ENCODE measurements at regions not wholly inside any gene's neighbourhood (a gene's known extent, or its start where the extent isn't known, plus 50 kb on each side); places are given as distances from the start of the nearest gene placed in this dataset.

DNA sequence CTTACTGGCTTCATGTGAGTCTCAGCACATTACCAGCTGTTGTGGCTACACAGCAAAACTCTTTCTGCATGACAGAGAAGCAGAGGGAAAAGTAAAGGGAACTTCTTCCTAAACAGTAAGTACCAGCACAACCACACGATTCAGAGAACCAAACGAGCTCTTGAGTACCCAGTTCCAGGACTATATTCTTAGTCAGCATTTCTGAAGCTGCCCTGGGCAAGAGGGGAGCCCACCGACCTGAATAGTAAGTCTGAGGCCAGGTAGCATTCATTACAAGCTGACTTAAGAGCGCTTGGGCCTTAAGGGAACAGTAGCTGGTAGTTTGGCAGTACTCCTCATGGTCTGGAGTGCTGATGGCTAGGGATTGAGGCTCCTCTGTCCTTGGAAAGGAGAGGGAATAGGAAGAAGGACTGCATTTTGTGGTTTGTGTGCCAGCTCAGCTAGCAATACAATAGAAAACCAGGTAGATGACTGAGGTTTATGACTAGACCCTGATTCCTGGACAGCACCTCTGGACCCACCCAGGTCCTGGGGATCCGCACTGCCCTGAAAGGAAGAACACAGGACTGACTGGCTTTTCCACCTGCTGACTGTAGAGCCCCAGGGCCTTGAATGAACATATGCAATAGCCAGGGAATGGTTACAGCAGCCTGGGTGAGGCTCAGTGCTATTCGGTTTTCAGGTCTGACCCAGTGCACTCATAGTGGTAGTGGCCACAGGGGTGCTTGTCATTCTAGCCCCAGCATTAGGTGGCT is 396.8 kb upstream of the PRMT6 start:
- no peak overlapping the region for H3K27ac Mint-ChIP-seq
- no peak overlapping the region for H3K4me3 Mint-ChIP-seq
- no peaks in the 10 kb centered on the region for H3K36me3 Mint-ChIP-seq (ENCODE audit: low read depth)
- ATAC-seq (no peak), DNase-seq (no peak)
- no peaks in the 10 kb centered on the region for H3K4me1 Mint-ChIP-seq
- H3K9me3 Mint-ChIP-seq: peaks cover 11% of the 10 kb centered on the region
- H3K27me3 Mint-ChIP-seq: no peaks in the 10 kb centered on the region

DNA sequence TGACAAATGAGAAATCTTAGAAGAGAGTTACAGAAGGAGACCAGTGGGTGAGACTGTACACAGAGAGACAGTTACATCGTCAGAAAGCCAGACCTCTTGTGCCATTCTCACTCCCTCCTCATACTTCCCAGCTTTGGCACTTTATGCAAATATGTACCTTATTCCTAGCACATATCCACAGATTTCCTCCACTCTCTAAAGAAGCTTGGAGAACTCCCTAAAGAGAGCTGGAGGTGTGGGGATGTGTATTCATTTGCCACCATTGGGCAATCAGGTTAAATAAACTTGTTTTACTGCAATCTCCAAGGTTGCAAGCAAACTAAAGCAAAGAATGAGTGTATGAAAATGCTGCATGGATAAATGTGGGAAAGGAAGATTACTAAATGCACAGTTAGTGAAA is 380.9 kb upstream of the PRMT6 start:
- Mint-ChIP-seq H3K36me3 (ENCODE audit: low read depth) (no peaks in the 10 kb centered on the region), H3K4me3 (no peak overlapping the region), H3K4me1 (no peaks in the 10 kb centered on the region), H3K27me3 (no peaks in the 10 kb centered on the region), H3K27ac (no peak overlapping the region), H3K9me3 (peaks cover 7% of the 10 kb centered on the region)
- ATAC-seq: no peak
- no peak for DNase-seq

DNA sequence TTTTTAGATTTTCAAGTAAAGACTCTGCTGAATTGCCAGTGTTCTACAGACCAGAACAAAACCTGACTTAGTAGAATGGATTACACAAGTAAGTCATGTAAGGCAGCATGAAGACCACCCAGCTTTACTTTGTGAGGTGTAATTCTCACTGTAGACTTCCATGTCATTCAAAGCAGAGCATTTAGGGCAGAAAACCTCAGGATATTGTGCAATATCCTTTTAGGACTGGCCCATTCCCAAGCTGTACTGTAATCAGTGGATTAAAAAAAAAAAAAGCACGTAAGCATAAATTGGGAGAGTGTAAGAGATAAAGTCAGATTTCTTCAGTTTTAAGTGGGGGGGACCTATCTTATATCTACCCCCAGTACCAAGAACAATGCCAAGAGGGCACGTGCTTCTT is 380.5 kb upstream of the PRMT6 start:
- H3K4me1 Mint-ChIP-seq: no peaks in the 10 kb centered on the region
- no peaks in the 10 kb centered on the region for H3K27me3 Mint-ChIP-seq
- H3K9me3 Mint-ChIP-seq: peaks cover 3% of the 10 kb centered on the region
- ATAC-seq (no peak), DNase-seq (no peak)
- H3K36me3 Mint-ChIP-seq (ENCODE audit: low read depth): no peaks in the 10 kb centered on the region
- H3K4me3 Mint-ChIP-seq: no peak overlapping the region
- no peak overlapping the region for H3K27ac Mint-ChIP-seq

DNA sequence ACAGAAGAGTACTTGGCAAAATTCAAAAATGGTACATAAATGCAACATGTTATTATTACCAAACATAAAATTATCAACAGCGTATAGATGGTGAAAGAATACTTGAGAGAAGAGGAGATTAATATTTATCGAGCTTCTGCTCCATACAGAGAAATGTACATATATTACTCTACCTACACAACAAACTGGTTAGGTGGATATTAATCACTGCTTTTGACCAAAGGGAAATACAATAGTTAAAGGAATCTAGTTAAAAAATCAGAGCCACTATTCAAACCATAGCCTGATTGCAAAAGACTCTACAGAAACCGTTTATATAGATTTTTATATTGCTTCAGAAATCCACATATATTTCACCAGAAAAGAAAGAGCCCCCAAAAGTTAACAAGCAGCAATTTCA is 379.3 kb upstream of the PRMT6 start:
- Mint-ChIP-seq H3K27ac (no peak overlapping the region), H3K4me1 (no peaks in the 10 kb centered on the region), H3K36me3 (ENCODE audit: low read depth) (no peaks in the 10 kb centered on the region), H3K27me3 (no peaks in the 10 kb centered on the region), H3K4me3 (no peak overlapping the region), H3K9me3 (no peaks in the 10 kb centered on the region)
- ATAC-seq (no peak), DNase-seq (no peak)

DNA sequence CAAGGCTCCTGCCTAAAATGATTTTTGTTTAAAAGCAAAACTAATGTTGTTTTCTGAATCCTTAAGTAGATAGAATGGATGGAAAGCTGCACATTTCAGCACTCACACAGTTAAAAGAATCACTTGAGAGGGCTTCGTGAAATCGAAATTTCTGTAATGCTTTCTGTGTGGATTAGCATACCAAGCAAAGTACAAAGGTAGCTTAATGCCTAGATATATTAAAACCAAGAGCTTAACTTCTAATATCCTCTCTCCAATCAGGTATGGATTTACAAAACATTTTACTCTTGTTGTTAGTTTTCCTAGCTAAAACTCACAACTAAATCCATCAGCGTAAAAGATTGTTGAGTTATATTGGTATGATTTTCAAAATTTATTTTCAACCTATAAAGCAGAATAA is 378.8 kb upstream of the PRMT6 start:
- ATAC-seq (no peak), DNase-seq (no peak)
- Mint-ChIP-seq H3K4me1 (no peaks in the 10 kb centered on the region), H3K9me3 (no peaks in the 10 kb centered on the region), H3K36me3 (ENCODE audit: low read depth) (no peaks in the 10 kb centered on the region), H3K27me3 (no peaks in the 10 kb centered on the region), H3K27ac (no peak overlapping the region), H3K4me3 (no peak overlapping the region)

DNA sequence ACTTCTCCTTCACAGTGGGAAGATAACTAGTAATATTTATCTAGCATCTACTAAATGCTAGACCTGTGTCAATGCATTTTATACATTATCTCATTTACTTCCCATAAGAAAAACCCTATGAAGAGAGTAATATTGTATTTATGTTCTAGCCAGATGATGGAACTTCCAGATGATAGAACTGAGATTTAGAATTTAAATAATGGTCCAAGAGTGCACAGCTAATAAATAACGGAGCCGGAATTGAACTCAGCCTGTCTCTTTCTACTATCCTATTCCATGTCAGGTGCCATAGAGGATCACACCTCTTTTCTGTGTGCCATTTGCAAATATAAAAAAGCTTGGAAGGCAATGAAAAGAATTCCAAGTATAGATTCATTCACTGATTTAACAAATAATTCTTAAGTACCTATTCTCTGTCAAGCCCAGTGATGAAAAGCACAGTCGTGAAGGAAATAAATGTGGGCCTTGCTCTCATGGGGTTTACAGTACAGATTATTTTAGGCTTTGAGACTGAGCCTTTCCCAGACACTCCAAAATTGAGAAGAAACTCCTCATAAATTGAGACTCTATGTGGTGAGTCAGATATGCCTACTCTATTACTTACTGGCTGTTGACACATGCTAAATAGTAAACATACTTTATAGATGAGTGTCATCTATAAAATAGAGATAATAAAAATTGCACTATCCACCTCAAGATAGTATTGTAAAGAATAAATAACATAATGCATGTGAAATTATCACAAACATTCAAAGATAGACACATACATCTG is 378.0 kb upstream of the PRMT6 start:
- H3K27ac Mint-ChIP-seq: no peak overlapping the region
- H3K9me3 Mint-ChIP-seq: no peaks in the 10 kb centered on the region
- H3K36me3 Mint-ChIP-seq (ENCODE audit: low read depth): no peaks in the 10 kb centered on the region
- H3K4me1 Mint-ChIP-seq: no peaks in the 10 kb centered on the region
- ATAC-seq: no peak
- H3K27me3 Mint-ChIP-seq: no peaks in the 10 kb centered on the region
- no peak overlapping the region for H3K4me3 Mint-ChIP-seq
- DNase-seq: no peak

DNA sequence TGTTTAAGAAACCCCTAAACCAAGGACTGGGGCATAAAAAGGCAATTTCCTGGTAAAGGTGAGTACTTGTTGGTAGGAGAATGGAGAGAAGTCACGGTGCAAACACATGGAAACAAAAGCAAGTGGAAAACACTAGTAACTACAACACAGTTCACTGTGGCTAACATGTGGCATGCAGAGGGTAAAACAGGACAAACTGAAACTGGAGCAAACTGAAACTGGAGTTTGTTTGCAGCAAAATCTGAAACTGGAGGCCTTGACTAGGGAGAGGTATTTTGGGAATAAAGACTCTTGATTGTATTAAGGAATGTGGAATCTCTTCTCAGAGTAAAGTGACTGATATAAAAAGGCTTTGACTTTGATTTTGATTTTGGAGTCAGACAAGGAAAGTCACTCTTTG is 376.3 kb upstream of the PRMT6 start:
- Mint-ChIP-seq H3K4me3 (no peak overlapping the region), H3K36me3 (ENCODE audit: low read depth) (no peaks in the 10 kb centered on the region), H3K4me1 (no peaks in the 10 kb centered on the region), H3K9me3 (peaks cover 3% of the 10 kb centered on the region), H3K27ac (no peak overlapping the region), H3K27me3 (no peaks in the 10 kb centered on the region)
- DNase-seq (no peak), ATAC-seq (no peak)

DNA sequence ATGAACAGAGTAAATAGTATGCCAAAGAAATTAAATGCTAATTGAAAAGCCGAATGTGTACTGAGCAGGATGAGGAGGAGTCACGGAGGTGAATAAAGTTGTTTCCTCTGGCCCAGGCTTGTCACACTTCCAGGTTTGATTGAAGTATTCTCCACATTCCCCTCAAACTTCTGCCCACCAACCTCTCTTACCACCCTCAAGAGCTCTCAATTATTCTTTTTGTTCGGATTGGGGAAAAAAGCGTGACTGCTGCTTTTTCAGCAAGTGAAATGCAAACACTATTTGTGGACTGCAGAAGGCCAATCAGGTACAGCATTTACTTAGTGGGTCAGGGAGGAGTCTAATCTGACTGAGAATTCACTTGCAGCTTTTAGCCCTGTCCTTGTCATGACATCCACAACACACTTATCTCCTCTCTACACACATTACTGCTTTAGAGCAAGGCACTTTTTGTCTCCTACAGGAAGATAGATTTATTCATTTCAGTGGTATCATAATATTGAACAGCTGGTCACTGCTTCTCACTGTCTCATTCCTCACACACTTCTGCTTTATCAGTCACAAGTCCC is 375.6 kb upstream of the PRMT6 start:
- Mint-ChIP-seq H3K36me3 (ENCODE audit: low read depth) (no peaks in the 10 kb centered on the region), H3K9me3 (peaks cover 3% of the 10 kb centered on the region)

DNA sequence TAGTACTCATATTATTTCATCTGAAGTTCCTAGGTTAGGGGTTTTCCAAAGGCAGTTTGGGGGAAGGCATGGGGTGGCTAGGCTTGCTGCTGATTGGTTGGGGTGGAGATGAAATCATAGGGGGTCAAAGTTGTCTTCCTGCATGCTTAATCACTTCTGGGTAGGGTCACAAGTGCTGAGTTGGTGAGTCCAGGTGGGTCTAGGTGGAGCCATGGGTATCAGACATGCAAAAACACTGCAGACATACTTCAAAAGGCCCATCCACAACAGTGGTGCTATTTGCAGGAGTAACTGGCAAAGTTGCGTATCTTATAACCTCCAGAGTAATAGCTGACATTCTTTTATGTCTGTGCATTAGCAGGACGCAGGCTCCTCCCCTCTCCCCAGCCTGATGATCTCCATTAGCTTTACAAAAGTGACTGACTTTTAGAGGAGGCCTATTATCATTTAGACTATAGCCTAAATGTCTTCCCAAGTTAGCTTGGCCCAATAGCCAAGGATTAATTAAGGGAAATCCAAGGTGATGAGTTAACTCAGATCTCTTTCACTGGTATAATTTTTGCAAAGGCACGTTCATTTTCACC is 374.4 kb upstream of the PRMT6 start:
- H3K27me3 Mint-ChIP-seq: no peaks in the 10 kb centered on the region
- H3K4me3 Mint-ChIP-seq: no peak overlapping the region
- no peak for DNase-seq
- H3K27ac Mint-ChIP-seq: no peak overlapping the region
- H3K36me3 Mint-ChIP-seq (ENCODE audit: low read depth): no peaks in the 10 kb centered on the region
- peaks cover 3% of the 10 kb centered on the region for H3K9me3 Mint-ChIP-seq
- ATAC-seq: no peak
- H3K4me1 Mint-ChIP-seq: no peaks in the 10 kb centered on the region

More for the DNA sequence above, 375.6 kb upstream of the PRMT6 start:
- Mint-ChIP-seq H3K27ac (no peak overlapping the region), H3K4me1 (no peaks in the 10 kb centered on the region), H3K27me3 (no peaks in the 10 kb centered on the region), H3K4me3 (no peak overlapping the region)
- DNase-seq (no peak), ATAC-seq (no peak)

DNA sequence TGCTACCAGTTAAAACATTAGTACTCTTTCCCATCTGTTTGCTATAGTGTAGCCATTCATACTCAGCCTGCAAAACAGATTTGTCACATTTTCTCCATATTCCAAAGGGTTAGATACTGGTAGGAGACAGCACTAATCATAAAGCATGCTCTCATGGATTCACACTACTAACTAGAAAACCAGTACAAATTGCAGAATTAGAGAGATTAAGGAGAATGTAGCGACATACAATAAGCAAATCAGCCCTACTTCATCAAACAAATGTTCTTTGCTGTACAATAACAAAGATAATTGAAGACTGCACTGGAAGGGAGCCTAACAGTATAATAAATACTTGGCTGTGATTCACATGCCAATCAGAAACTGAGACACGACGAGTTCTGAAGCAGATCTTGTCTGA is 368.0 kb upstream of the PRMT6 start:
- no peak overlapping the region for H3K4me3 Mint-ChIP-seq
- DNase-seq: no peak
- H3K27me3 Mint-ChIP-seq: no peaks in the 10 kb centered on the region
- ATAC-seq: no peak
- peaks cover 9% of the 10 kb centered on the region for H3K9me3 Mint-ChIP-seq
- no peaks in the 10 kb centered on the region for H3K36me3 Mint-ChIP-seq (ENCODE audit: low read depth)
- H3K4me1 Mint-ChIP-seq: no peaks in the 10 kb centered on the region
- H3K27ac Mint-ChIP-seq: no peak overlapping the region

DNA sequence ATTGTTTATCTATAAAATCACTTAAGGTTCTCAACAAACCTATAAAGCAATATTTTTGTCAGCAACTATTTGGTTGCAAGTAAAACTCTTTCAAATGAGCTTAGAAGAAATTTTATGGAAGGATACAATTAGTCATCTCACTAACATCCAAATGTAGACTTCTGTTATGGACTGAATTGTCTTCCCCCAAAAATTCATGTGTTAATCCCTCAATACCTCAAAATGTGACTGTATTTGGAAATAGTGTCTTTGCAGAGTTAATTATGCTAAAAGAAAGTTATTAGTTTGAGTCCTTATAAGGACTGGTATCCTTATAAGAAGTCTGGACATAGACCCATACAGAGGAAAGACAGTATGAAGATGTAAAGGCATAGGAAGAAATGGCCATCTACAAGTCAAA is 357.8 kb upstream of the PRMT6 start:
- ATAC-seq: no peak
- H3K36me3 Mint-ChIP-seq (ENCODE audit: low read depth): no peaks in the 10 kb centered on the region
- DNase-seq: no peak
- peaks cover 18% of the 10 kb centered on the region for H3K9me3 Mint-ChIP-seq
- no peaks in the 10 kb centered on the region for H3K27me3 Mint-ChIP-seq
- no peaks in the 10 kb centered on the region for H3K4me1 Mint-ChIP-seq
- no peak overlapping the region for H3K4me3 Mint-ChIP-seq
- H3K27ac Mint-ChIP-seq: no peak overlapping the region

DNA sequence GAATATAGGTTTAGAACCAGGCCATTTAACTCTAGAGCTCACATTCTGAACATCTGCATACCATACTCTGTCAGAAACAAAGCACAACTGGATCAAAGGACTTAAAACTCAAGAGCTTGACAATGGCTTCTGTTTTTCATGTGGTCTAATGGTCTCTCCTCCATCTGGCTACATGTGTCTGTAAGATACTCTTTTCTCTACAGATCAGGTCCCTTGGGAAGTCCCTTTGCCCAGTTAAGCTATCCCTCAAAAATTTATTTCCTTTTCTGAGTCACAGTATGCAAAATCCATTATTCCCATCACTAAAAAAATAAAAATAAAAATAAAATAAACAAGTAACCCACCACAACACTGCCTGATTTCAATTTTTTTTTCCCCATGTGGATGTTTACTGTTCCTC is 357.0 kb upstream of the PRMT6 start:
- ATAC-seq (no peak), DNase-seq (no peak)
- Mint-ChIP-seq H3K4me3 (no peak overlapping the region), H3K27ac (no peak overlapping the region), H3K27me3 (no peaks in the 10 kb centered on the region), H3K9me3 (peaks cover 20% of the 10 kb centered on the region), H3K36me3 (ENCODE audit: low read depth) (no peaks in the 10 kb centered on the region), H3K4me1 (no peaks in the 10 kb centered on the region)

DNA sequence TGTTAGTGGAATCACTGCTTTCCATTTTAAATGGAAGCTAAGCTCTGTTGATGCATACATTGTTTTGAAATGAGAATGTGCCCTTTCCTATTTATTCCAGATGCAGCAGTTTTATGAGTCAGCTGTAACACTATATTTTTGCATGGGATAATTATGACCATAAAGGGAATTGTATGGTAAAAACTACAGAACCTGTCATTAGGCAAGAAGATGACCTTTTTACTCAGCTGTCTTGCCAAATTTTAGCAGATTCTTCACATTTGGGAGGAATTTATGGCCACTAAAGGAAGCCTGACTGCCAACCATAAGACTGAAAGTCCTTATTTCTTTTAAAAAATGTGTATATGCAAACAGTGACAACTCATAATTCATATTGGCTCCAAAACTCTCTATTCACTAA is 356.3 kb upstream of the PRMT6 start:
- no peaks in the 10 kb centered on the region for H3K36me3 Mint-ChIP-seq (ENCODE audit: low read depth)
- no peaks in the 10 kb centered on the region for H3K4me1 Mint-ChIP-seq
- no peak for ATAC-seq
- DNase-seq: no peak
- H3K27ac Mint-ChIP-seq: no peak overlapping the region
- peaks cover 18% of the 10 kb centered on the region for H3K9me3 Mint-ChIP-seq
- H3K4me3 Mint-ChIP-seq: no peak overlapping the region
- H3K27me3 Mint-ChIP-seq: no peaks in the 10 kb centered on the region

DNA sequence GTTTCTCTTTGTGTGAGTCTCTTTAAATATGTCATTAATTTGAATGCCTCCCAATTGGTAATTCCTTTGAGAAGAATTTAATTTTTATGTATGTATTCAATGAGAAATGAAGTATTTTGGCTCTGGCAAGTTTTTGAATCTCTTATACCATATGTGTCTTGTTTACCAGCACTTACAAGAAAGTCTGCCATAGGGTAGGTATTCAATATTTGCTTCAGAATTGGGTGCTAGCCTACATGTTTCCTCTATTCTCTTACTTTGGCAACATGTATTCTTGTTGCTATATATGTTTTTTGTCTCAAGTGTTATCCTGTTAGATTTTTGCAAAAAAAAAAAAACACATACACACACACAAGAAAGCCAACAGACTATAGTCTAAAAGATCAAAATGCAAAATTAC is 350.5 kb upstream of the PRMT6 start:
- Mint-ChIP-seq H3K4me1 (no peaks in the 10 kb centered on the region), H3K9me3 (peaks cover 24% of the 10 kb centered on the region), H3K27me3 (no peaks in the 10 kb centered on the region), H3K4me3 (no peak overlapping the region), H3K27ac (no peak overlapping the region), H3K36me3 (ENCODE audit: low read depth) (no peaks in the 10 kb centered on the region)
- DNase-seq (no peak), ATAC-seq (no peak)

DNA sequence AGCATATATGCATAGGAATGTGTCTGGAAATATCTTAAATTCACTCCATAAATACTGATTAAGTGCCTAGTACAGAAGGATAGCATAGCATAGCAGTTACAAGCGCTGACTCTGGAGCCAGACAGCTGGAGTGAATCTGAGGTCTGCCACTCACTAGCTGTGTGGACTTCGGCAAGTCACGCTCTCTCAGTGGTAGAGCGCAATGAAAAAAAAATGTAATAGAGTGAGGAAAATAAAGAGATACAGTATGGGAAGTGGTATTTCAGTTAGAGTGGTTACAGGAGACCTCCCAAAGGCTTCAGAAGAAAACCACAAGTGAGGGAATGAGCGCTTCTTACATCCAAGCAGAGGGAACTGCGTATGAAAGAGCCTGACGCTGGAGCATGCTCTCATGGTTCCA is 338.9 kb upstream of the PRMT6 start:
- no peaks in the 10 kb centered on the region for H3K36me3 Mint-ChIP-seq (ENCODE audit: low read depth)
- peaks cover 7% of the 10 kb centered on the region for H3K9me3 Mint-ChIP-seq
- H3K4me1 Mint-ChIP-seq: no peaks in the 10 kb centered on the region
- H3K27me3 Mint-ChIP-seq: no peaks in the 10 kb centered on the region
- no peak for ATAC-seq
- H3K4me3 Mint-ChIP-seq: no peak overlapping the region
- no peak overlapping the region for H3K27ac Mint-ChIP-seq
- no peak for DNase-seq
